SH-SY5Y (cell line): ENCODE measurements at regions not wholly inside any gene's neighbourhood (a gene's known extent, or its start where the extent isn't known, plus 50 kb on each side); places are given as distances from the start of the nearest gene placed in this dataset.

Experiments
- GATA2 ChIP-seq: IDR thresholded peaks from 2 replicates; pipeline ENCODE4 v1.6.1; 2011; ENCODE audit warnings: mild to moderate bottlenecking, low read depth, low read length
- GATA3 ChIP-seq: IDR thresholded peaks from 2 replicates; pipeline ENCODE4 v1.6.1; 2011; ENCODE audit warnings: low read depth, mild to moderate bottlenecking, low read length, moderate library complexity

DNA sequence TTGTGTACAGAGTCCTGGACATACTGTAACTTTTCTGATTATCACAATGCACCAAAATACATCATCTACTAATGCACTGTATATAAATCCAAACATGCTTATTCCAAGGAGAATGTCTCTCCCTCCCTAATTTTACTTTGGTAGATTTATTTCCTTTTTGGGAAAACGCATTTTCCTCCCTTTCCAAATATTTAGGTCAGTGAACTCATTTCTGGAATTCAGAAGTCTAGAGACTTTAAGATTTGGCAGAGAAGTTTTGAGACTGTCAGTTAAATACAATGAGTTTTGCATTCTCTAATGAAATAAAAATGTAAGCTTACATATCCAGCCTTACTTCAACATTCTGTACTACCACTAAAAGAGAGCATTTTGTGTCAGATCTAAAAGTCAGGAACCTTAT lies 165.8 kb upstream of the EDNRB start:
- TF ChIP-seq GATA3 (no peak), GATA2 (no peak)

DNA sequence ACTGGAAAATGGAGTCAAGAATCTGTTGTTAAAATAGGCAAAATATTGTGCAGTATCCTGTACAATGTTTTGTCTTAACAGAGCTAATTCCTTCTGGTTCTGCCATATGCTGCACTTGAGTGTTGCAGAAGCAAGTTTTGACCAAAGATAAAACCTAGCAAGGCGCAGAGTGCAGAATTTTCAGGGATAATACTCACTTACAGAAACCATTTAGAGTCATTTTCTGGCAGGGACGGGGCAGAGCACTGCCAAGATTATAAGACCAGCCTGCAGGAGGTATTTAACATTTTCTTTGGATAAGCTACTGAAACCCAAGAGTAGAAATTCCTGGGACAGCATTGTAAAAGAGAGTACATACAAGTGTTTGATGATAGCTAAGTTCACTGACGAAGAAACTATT lies 159.5 kb upstream of the EDNRB start:
- TF ChIP-seq GATA3 (no peak), GATA2 (no peak)

DNA sequence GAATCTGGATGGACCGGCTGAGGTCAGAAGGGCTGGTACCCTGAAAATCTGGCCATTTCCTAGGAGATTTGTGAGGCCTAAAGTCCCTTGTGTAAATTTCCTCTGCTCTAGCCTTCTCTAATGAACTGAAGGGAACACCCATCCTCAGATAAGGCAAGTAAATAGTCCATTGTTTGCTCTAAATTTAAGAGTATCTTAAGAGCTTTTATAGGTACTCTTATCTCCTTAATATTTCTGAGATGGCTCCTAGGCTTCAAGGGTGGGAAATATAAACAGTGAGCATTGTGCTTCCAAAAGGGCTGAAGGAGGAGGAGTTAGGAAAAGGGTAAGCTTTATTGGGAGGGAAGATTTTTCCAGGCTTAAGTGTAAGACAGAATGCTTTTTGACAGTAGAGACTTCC lies 148.7 kb upstream of the EDNRB start:
- TF ChIP-seq GATA2: no peak
- TF ChIP-seq GATA3: no peak

DNA sequence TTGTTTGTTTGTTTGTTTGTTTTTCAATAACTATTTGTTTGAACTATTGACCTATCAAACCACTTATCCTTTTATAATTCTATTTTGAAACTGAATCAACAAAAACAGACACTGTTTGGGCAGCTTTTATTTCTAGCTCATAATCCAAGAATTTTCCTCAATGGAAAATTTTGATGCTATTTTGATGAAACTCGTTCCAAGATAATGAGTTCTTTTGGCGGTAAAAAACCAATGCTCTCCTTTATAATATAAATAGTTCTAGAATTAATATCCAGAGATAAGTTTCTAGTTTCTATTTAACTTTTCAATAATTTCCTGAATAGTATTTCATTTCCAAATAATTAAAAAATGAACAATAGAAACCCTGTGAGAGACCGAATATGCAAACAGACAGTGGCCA lies 146.5 kb upstream of the EDNRB start:
- TF ChIP-seq GATA2 (no peak), GATA3 (no peak)

DNA sequence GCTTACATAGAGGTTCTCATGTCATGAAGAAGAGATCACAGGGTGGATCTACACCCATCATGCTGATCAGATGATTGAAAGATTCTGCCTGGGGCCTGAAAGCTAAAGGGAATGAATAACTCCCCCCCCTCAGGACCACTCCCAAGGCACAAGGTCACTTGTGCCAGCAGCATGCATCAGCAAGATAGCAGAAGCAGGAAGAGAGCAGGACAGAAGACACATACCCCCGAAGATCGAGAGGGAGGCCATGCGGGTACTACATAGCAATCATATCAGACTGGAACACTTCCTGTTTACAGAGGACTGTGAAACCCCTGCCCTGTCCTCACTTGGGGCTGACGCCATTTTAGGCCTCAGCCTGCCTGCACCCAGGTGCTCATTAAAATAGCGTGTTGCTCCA lies 143.2 kb upstream of the EDNRB start:
- TF ChIP-seq GATA2 (no peak), GATA3 (no peak)

DNA sequence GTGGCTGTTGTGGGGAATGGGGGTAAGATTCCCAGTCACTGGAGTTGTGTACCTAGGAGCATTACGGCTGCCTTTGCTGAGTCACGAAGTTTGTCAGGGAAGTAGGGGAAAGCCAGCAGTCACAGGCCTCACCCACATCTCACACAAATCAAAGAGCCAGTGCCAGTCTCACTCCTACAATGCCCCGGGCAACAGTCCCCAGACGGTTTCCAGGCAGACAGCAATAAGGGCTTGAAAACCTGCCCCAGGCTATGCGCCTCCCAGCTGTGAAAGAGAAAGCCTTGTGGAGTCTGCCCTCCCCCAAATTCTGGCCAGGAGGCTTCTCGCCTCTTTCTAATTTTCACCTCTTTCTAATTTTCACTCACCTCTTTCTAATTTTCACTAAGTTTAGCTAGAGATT lies 142.3 kb upstream of the EDNRB start:
- TF ChIP-seq GATA3: no peak
- no peak for TF ChIP-seq GATA2

DNA sequence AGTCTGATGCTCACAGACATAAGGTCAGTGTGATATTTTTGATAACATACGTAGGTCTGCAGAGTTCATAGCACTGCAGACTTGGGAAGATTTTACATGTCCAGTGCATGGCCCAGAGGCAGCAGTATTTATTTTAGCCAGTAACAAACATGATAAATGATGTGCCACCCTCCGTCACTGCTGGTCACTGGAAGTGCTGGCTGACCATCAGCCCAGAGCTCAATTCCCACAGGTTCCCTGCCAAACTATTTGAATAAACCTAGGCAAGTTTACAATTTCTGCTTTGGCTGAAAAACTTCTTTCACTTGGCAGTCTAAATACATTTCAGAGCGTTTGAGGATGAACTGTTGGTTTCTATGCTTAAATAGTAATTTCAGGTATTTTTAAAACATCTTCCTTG lies 135.5 kb upstream of the EDNRB start:
- TF ChIP-seq GATA2 (no peak), GATA3 (no peak)

DNA sequence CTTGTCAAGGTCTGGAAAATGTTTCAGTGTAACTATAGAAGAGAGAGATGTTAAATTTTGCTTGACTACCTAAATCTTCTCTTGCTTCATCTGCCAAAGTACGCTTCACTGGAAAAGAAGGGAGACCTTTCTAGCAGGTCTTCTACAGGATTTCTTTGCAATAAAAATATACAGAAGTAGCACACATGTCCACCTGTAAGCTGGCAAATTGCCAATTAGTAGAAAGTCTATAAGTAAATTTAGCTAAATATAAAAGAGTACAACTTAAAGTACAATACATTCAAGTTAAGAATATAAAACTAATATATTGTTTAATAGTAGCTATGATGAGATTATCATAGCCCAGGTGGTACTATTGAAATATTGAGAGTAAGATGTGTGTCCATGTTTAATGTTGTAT lies 128.5 kb upstream of the EDNRB start:
- no peak for TF ChIP-seq GATA3
- no peak for TF ChIP-seq GATA2

DNA sequence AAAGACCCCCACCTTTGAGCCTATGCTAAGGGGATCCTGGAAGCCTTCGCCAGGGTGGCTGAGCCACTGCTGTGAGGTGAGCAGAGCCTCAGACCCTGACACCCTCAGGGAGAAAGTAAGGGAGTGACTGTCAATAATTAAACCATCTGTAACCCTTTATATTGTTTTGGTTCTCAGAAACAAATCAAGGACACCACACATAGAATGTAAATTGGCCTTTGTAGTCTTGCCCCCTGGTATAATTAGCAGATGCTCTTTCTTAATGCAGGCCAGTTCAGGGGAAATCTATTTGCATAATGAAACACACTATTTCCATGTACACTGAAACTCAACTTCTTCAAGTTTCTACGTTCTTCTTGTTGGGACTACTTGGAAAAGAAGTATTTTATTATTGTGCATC lies 127.7 kb upstream of the EDNRB start:
- TF ChIP-seq GATA3: no peak
- no peak for TF ChIP-seq GATA2

DNA sequence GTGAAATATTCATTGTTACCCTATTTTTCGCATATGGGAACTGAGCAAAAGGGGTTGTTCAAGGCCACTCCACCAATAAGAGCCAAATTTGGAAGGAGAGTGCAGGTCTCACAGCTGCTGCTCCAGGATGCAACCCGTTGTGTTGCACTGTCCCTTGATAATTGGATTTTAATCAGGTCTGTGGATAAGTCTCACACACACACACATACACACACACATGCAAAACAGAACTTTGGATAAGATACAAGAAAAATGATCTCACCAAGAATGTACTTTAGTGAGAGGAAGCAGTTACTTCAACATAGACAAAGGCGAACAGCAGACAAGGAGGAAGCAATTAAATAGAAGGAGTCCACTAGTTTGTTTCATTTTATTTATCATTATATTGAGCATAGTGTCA lies 127.3 kb upstream of the EDNRB start:
- TF ChIP-seq GATA3: no peak
- no peak for TF ChIP-seq GATA2

DNA sequence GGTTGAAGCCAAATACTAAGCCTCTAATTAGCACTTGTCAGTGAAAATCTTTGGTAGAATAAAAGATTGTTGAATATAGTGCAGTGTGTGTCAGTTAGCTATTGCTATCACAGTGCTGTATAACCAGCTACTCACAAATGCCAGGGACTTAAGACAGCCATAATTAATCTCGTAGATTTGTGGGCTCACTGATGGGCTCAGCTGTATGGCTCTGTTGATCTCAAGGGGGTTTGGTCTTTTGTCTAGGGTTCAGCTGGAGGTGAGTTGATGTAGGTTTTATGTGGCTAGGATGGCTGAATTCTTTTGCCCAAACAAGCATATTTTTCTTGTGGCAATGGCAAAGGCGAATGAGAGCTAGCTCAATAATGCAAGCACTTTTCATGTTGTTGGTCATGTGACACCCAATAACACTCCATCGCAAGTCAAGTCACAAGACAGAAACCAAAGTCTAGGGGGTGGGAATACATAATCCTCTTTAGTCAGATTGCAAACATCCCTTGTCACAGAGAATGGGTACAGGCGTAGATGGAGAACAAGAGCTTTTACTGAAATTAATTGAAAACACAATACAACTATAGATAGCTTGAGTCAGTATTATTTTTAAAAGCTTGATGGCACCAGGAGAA lies 121.7 kb upstream of the EDNRB start:
- no peak for TF ChIP-seq GATA3
- TF ChIP-seq GATA2: no peak

DNA sequence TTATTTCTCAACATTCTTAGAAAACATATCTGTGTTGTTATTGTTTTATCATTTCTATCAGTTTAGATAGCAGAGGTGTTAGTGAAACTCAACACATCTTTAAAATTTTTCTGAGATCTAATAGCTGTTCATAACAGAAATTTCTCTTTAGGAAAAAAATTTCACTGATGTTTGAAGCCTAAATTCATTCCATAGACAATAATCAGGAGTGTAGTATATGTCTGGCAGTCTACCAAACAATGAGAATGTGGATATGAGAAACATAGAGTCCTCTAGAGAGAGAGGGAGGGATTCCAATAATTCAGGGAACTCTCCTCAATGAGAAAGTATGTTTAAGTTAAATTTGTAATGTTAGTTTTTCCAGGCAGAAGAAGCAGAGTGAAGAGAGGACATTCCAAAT lies 118.2 kb upstream of the EDNRB start:
- TF ChIP-seq GATA3: no peak
- no peak for TF ChIP-seq GATA2

DNA sequence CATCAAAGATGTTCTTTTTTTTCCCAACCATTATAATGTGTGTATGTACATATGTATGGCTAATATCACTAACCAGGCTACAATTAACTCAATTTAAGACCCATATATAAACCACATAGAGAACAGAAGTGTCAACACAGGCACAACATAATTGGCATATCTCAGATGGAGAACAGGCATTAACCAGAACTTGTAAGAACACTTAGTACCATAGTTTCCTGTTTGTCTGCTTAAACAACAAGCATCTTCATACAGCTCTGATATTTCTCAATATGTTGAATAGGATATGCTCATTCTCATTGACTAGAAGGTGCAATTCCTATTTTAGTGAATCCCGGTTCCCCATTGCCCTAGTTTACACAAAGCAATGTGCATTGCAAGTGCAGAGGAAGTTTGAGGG lies 116.9 kb upstream of the EDNRB start:
- TF ChIP-seq GATA2 (no peak), GATA3 (no peak)

DNA sequence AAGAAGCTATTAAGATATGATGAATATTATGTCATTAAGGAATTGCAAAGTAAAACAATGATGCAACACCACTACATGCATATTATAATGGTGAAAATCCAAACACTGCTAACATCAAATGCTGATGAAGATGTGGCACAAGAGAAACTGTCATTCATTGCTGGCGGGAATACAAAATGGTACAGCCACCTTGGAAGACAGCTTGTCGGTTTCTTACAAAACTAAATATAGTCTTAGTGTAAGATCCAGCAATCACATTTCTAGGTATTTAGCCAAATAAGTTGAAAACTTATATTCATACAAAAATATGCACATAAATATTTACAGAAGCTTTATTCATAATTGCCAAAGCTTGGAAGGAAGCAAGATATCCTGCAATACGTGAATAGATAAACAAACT lies 114.9 kb upstream of the EDNRB start:
- TF ChIP-seq GATA2 (no peak), GATA3 (no peak)

DNA sequence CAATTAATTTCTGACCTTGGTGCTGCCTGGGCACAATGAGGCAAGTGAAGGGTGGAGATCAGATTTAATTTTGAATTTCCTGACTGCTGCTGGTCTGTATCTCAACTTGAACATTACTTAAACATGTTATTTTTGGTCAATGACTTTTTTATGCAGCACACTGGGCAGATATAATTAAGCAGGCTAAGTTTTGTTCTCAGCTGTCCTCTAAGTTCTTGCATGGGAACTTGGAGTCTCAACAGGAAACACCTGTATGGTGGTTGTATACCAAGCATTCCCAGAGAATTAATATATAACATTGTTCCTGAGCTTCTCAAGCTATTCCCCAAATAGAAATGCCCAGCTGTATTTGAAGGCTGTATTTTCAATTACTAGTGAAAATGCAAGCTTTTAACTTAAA lies 113.5 kb upstream of the EDNRB start:
- TF ChIP-seq GATA3 (no peak), GATA2 (no peak)

DNA sequence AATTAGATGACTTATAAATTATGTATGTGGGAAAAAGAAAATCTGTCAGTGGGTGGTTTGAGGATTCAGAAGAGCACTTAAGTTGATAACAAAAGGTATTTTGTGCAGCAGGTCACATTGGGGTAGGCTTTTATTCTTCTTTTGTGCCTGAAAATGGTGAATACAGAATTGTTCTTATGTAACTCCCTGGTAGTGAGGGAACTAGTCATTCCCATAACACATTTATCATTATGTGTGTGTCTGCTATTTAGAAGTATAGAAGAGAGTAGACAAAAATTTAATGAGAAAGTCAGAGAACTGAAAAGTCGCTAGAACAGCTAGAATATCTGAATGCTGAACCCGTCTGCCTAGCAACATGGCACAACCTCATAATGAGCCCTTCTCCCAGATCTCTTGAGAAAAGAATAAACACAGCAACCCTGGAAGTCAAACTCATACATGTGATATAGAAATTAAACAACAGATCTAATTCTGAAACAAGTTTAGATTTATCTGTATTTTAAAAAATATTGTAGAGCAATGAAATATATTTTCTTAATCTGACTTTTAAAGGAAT lies 111.8 kb upstream of the EDNRB start:
- no peak for TF ChIP-seq GATA3
- TF ChIP-seq GATA2: no peak

DNA sequence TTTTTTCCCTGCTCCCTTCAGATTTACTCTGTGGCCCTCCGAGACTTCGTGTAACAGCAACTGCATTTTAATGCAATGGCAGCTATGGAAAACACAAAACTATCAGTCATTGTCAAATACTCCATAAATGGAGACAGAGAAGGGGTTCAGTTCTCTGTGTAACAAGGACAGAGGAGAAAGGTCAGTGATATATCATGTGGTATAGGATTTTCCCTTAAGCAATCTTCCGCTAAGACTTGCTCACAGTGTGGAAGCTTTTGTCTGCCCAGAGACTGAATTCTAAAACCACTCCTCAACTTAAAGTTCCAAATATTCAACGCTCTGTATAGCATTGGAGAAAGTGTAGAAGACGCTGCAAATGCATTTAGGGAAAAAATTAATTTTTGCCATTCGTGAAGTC lies 111.3 kb upstream of the EDNRB start:
- TF ChIP-seq GATA3 (no peak), GATA2 (no peak)
